ENCODE measurements at regions not wholly inside any gene's neighbourhood (a gene's known extent, or its start where the extent isn't known, plus 50 kb on each side); places are given as distances from the start of the nearest gene placed in this dataset.

DNA sequence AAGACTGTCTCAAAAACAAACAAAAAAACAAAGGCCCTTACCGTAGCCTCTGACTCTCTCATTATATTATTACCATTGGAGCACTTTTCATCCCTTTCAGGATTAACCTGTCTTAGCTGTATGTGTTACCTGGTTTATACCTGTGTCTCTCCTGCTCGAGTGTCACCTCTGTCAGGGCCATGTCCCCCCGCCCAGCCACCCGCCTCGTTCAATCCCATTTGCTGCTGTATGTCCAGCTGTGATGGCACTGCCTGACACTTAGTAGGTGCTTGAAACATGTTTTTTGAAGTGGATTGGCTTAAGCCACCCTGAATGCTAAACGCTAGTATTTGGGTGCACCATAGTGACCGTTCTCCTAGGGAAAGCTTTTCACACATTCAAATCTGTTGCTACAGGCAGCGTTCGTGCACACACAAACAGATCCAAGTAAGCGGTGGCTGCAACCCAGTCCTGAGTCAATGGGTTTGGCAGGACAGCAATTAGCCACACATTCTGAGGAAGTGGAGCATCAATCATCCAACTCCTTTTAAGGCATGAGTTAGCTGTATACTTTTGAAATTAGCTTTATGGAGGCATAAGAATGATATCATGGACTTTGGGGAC lies 98.9 kb upstream of the ZNF217 start:
- no peak overlapping the region for H3K4me2 ChIP-seq (ENCODE audit: low read depth, low read length, poor library complexity, severe bottlenecking)
- H3K27me3 ChIP-seq (ENCODE audit: low read length): no peaks in the 10 kb centered on the region
- no peaks in the 10 kb centered on the region for H3K79me2 ChIP-seq (ENCODE audit: insufficient read depth, low read length)
- H3K36me3 ChIP-seq (ENCODE audit: low read length): no peaks in the 10 kb centered on the region
- H3K9me3 ChIP-seq (ENCODE audit: insufficient read depth, low read length): no peaks in the 10 kb centered on the region
- H3K4me3 ChIP-seq (ENCODE audit: insufficient read depth, low read length, poor library complexity, severe bottlenecking): no peak overlapping the region
- H4K20me1 ChIP-seq (ENCODE audit: low read depth, low read length): no peaks in the 10 kb centered on the region
- TF ChIP-seq, protein P1, sequence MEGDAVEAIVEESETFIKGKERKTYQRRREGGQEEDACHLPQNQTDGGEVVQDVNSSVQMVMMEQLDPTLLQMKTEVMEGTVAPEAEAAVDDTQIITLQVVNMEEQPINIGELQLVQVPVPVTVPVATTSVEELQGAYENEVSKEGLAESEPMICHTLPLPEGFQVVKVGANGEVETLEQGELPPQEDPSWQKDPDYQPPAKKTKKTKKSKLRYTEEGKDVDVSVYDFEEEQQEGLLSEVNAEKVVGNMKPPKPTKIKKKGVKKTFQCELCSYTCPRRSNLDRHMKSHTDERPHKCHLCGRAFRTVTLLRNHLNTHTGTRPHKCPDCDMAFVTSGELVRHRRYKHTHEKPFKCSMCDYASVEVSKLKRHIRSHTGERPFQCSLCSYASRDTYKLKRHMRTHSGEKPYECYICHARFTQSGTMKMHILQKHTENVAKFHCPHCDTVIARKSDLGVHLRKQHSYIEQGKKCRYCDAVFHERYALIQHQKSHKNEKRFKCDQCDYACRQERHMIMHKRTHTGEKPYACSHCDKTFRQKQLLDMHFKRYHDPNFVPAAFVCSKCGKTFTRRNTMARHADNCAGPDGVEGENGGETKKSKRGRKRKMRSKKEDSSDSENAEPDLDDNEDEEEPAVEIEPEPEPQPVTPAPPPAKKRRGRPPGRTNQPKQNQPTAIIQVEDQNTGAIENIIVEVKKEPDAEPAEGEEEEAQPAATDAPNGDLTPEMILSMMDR (IDR thresholded peaks at IDR 0.05; ENCODE audit: insufficient read depth, low read length, poor library complexity, severe bottlenecking): no peak
- TF ChIP-seq EZH2phosphoT487 (conservative IDR thresholded peaks at IDR 0.05; ENCODE audit: low read length): no peak
- H2AFZ ChIP-seq (ENCODE audit: low read depth, low read length, severe bottlenecking): no peak overlapping the region
- no peak overlapping the region for H3K27ac ChIP-seq (ENCODE audit: low read depth, low read length)
- H3K9ac ChIP-seq (ENCODE audit: low read length): no peak overlapping the region
- no peaks in the 10 kb centered on the region for H3K9me2 ChIP-seq (replicated peaks; ENCODE audit: insufficient read depth, low read length)
- H3F3A ChIP-seq (ENCODE audit: insufficient read depth): no peaks in the 10 kb centered on the region

DNA sequence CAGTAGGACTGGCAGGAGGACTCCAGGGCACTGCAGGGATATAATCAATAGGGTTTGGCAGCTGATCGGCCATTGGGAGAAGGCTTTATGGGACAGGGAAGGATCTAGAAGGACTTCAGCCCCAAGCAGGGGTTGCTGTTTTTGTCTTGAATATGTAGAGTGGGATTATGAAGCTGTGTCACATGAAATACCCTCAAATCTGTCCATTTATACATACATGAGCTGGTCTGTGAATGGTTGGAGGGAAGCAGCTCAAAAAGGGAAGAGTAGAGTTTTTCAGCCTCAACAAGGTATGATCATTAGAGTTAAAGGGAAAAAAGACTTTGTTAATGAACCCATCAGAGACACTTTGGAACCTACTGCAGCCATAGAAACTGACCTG lies 98.2 kb upstream of the ZNF217 start:
- Histone ChIP-seq H3K4me3 (ENCODE audit: insufficient read depth, low read length, poor library complexity, severe bottlenecking) (no peak overlapping the region), H2AFZ (ENCODE audit: low read depth, low read length, severe bottlenecking) (no peak overlapping the region), H3F3A (ENCODE audit: insufficient read depth) (no peaks in the 10 kb centered on the region), H3K36me3 (ENCODE audit: low read length) (no peaks in the 10 kb centered on the region), H4K20me1 (ENCODE audit: low read depth, low read length) (no peaks in the 10 kb centered on the region), H3K9me3 (ENCODE audit: insufficient read depth, low read length) (no peaks in the 10 kb centered on the region), H3K27me3 (ENCODE audit: low read length) (no peaks in the 10 kb centered on the region), H3K4me2 (ENCODE audit: low read depth, low read length, poor library complexity, severe bottlenecking) (no peak overlapping the region), H3K9ac (ENCODE audit: low read length) (no peak overlapping the region), H3K79me2 (ENCODE audit: insufficient read depth, low read length) (no peaks in the 10 kb centered on the region), H3K27ac (ENCODE audit: low read depth, low read length) (no peak overlapping the region), H3K9me2 (replicated peaks; ENCODE audit: insufficient read depth, low read length) (no peaks in the 10 kb centered on the region)
- TF ChIP-seq, protein P1 (IDR thresholded peaks at IDR 0.05; ENCODE audit: insufficient read depth, low read length, poor library complexity, severe bottlenecking): no peak
- no peak for TF ChIP-seq EZH2phosphoT487 (conservative IDR thresholded peaks at IDR 0.05; ENCODE audit: low read length)

DNA sequence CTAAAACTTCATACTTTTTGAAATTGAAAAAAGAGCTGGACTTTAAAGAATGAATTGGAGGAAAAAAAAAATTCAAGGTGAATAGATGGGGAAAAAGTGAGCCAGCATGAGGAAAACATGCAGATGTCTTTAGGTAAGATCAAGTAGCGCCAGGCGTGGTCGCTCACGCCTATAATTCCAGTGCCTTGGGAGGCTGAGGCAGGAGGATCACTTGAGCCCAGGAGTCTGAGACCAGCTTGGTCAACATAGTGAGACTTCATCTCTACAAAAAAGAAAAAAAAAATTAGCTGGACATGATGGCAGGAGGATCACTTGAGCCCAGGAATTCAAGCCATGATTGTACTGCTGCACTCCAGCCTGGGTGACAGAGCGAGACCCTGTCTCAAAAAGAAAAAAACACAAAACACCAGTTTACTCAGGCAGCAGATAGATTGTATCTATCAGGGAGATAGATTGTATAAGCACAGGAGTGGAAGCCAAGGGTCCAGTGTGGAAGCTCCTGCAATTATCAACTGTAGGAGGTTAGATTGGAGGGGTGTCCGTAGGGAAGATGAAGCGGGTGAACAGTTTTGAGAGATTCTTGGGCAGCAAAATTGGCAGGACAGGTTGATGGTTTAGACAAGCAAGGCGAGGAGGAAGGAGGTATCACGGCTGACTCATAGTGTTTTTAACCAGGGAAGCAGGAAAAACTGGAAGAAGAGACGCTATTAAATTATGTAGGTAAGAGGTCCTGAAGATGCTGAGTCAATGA lies 97.6 kb upstream of the ZNF217 start:
- no peaks in the 10 kb centered on the region for H3K79me2 ChIP-seq (ENCODE audit: insufficient read depth, low read length)
- no peak overlapping the region for H3K27ac ChIP-seq (ENCODE audit: low read depth, low read length)
- no peak overlapping the region for H2AFZ ChIP-seq (ENCODE audit: low read depth, low read length, severe bottlenecking)
- H3K9me2 ChIP-seq (replicated peaks; ENCODE audit: insufficient read depth, low read length): no peaks in the 10 kb centered on the region
- no peaks in the 10 kb centered on the region for H3F3A ChIP-seq (ENCODE audit: insufficient read depth)
- no peak overlapping the region for H3K9ac ChIP-seq (ENCODE audit: low read length)
- TF ChIP-seq, protein P1 (IDR thresholded peaks at IDR 0.05; ENCODE audit: insufficient read depth, low read length, poor library complexity, severe bottlenecking): no peak
- no peak for TF ChIP-seq EZH2phosphoT487 (conservative IDR thresholded peaks at IDR 0.05; ENCODE audit: low read length)
- no peak overlapping the region for H3K4me3 ChIP-seq (ENCODE audit: insufficient read depth, low read length, poor library complexity, severe bottlenecking)
- H3K9me3 ChIP-seq (ENCODE audit: insufficient read depth, low read length): no peaks in the 10 kb centered on the region
- H4K20me1 ChIP-seq (ENCODE audit: low read depth, low read length): no peaks in the 10 kb centered on the region
- H3K27me3 ChIP-seq (ENCODE audit: low read length): no peaks in the 10 kb centered on the region
- H3K4me2 ChIP-seq (ENCODE audit: low read depth, low read length, poor library complexity, severe bottlenecking): no peak overlapping the region
- no peaks in the 10 kb centered on the region for H3K36me3 ChIP-seq (ENCODE audit: low read length)

Measured in SU-DHL-6 (cell line).